Aorta (tissue), 5 donors: ENCODE measurements at regions not wholly inside any gene's neighbourhood (a gene's known extent, or its start where the extent isn't known, plus 50 kb on each side); places are given as distances from the start of the nearest gene placed in this dataset.
"Not testable (repeated sequence)": the region's sequence is repeated elsewhere in the genome, so short reads cannot be mapped to it uniquely, and the experiment has no call there.

Experiments
- ATAC-seq: fragments of 200-7000 bp; cut with Tn5 transposase; one replicate; pipeline ENCODE4 v1.9.1; 2022; ENCODE audit warnings: moderate library complexity; ENCODE audit not compliant: low FRiP score
- DNase-seq, 2 donors: peaks; one replicate each; pipeline ENCODE4 v3.0.0-alpha.2; 2020
- H3K27ac ChIP-seq, 2 donors: one replicate each; pipeline ENCODE4 v1.5.1; 2013; ENCODE audit warnings: low read length in 2 of 2, mild to moderate bottlenecking in 2 of 2, moderate library complexity in 2 of 2, control low read depth in 1 of 2, inconsistent platforms in 1 of 2, low read depth in 1 of 2
- H3K27me3 ChIP-seq, 2 donors: one replicate each; pipeline ENCODE4 v1.6.1; 2013; ENCODE audit warnings: control low read depth in 1 of 2, low read length in 1 of 2, mild to moderate bottlenecking in 1 of 2, moderate library complexity in 1 of 2; ENCODE audit not compliant: insufficient read depth in 2 of 2, control insufficient read depth in 1 of 2
- H3K36me3 ChIP-seq, 2 donors: one replicate each; pipeline ENCODE4 v1.6.1; 2013; ENCODE audit warnings: control low read depth in 1 of 2, low read length in 1 of 2, mild to moderate bottlenecking in 1 of 2; ENCODE audit not compliant: insufficient read depth in 2 of 2, control insufficient read depth in 1 of 2
- H3K4me1 ChIP-seq, 2 donors: one replicate each; pipeline ENCODE4 v1.6.1; 2013; ENCODE audit warnings: low read length in 2 of 2, control low read depth in 1 of 2, mild to moderate bottlenecking in 1 of 2, moderate library complexity in 1 of 2; ENCODE audit not compliant: insufficient read depth in 2 of 2, control insufficient read depth in 1 of 2
- H3K4me3 ChIP-seq, 2 donors: one replicate each; pipeline ENCODE4 v1.5.1; 2013; ENCODE audit warnings: low read length in 2 of 2, control low read depth in 1 of 2, mild to moderate bottlenecking in 1 of 2
- H3K9me3 ChIP-seq: one replicate; pipeline ENCODE4 v1.6.1; 2013; ENCODE audit warnings: mild to moderate bottlenecking, low read length; ENCODE audit not compliant: control insufficient read depth
- WGBS, 2 donors: extraction: QIAGEN DNeasy Blood & Tissue Kit; methylation state at CpG; one replicate each; pipeline ENCODE4 v1.1.7; 2013; 5-methylcytosine and 5-hydroxymethylcytosine counted together
- intact Hi-C, 2 donors: fragments of 100-400 bp; cut with DNase I; formaldehyde crosslinking; loops; one replicate each; pipeline versions ENCODE4 v1.14.2 to v1.15.0; 2022
- donor health status: healthy with polysubstance abuse.
- donor health status: Bipolar disorder and iron deficiency.
- donor health status: DM: no; HTN: no; CAD: no.
- donor health status: DM: no; HTN: no; CAD: no.
- donor health status: DM: yes; HTN: yes; CAD: no.

DNA sequence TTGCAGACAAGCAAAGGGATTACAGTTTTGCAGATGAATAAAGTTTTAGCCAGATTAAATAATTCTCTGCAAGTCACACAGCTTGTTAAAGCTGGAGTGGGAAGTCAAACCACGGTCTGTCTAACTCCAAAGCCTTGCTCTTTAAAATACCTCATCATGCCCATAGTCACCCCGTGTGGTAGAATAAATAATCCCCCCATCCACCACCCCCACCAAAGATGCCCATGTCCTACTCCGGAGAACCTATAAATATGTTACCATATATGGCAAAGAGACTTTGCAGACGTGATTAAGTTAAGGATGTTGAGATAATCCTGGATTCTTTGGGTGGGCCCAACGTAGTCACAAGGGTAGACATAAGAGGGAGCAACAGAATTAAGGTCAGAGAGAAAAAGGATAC is 118.7 kb downstream of the BEND2 start:
- ATAC-seq (no peak), DNase-seq (no peak)
- Histone ChIP-seq H3K36me3 (no peaks in the 10 kb centered on the region), H3K4me3 (no peak overlapping the region), H3K4me1 (no peaks in the 10 kb centered on the region), H3K27ac (no peak overlapping the region), H3K9me3 (no peaks in the 10 kb centered on the region), H3K27me3 (no peaks in the 10 kb centered on the region)
- 45 to 55% methylated on average over 5 of the region's 5 CpGs for WGBS, 2 donors
- intact Hi-C loops, result no loop called here

DNA sequence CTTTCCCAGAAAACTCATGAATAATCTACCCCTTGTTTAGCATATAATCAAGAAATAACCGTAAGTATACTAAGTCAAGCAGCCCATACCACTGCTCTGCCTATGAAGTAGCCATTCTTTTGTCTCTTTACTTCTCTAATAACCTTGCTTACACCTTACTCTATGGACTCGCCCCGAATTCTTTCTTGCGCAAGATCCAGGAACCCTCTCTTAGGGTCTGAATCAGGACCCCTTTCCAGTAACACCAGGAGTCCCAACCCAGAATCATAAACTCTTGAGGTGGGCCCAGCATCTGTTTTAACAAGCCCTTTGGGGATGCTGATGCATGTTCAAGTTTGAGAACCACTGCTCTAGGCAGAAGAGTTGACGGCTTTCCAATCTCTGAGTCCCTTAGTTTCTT is 119.6 kb downstream of the BEND2 start:
- WGBS, 2 donors, result 89 to 95% methylated on average over 5 of the region's 5 CpGs
- Histone ChIP-seq H3K9me3 (no peaks in the 10 kb centered on the region), H3K4me1 (no peaks in the 10 kb centered on the region), H3K27ac (no peak overlapping the region), H3K27me3 (no peaks in the 10 kb centered on the region), H3K36me3 (no peaks in the 10 kb centered on the region), H3K4me3 (no peak overlapping the region)
- no peak for ATAC-seq
- no peak for DNase-seq
- intact Hi-C loops, result no loop called here

DNA sequence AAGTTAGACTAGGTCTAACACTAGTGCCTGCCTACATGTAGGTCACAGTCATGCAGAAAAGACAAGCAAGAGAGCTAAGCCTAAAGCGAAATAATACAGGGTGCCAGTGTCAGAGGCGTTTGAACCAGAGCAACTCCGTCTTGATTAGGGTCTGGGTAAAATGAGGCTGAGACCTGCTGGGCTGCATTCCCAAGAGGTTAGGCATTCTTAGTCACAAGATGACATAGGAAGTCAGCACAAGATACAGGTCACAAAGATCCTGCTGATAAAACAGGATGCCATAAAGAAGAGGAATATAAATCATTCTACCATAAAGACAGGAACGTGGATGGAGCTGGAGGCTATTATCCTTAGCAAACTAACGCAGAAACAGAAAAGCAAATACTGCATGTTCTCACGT is 120.9 kb downstream of the BEND2 start:
- ATAC-seq, result no peak
- intact Hi-C loops, result no loop called here
- 51% methylated on average over 6 of the region's 6 CpGs for WGBS, 2 donors
- Histone ChIP-seq H3K4me1 (no peaks in the 10 kb centered on the region), H3K36me3 (no peaks in the 10 kb centered on the region), H3K27me3 (no peaks in the 10 kb centered on the region), H3K9me3 (no peaks in the 10 kb centered on the region), H3K4me3 (no peak overlapping the region), H3K27ac (no peak overlapping the region)
- no peak for DNase-seq

DNA sequence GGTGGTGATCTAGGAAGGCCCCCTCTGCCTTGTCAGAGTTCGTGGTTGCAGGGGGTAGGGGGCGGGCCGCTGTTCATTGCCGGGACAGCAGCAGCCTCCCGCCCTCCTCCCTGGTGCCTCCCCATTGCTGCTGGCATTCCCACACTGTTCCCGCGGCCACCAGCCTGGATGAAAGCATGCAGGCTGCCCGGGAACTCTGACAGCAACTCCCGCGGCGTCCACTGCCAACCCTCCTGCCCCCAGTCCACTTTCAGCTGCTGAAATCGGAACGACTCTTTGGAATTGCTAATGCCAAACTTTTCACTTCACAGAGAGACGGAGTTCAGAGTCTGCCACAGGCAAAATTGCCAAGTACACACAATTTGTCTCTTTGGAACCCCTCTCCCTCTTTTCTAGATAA is 121.9 kb downstream of the BEND2 start:
- Histone ChIP-seq H3K9me3 (no peaks in the 10 kb centered on the region), H3K27ac (no peak overlapping the region), H3K27me3 (no peaks in the 10 kb centered on the region), H3K36me3 (no peaks in the 10 kb centered on the region), H3K4me1 (no peaks in the 10 kb centered on the region), H3K4me3 (no peak overlapping the region)
- DNase-seq (no peak), ATAC-seq (no peak)
- 1 to 20% methylated on average over 14 of the region's 14 CpGs for WGBS, 2 donors
- intact Hi-C loops, result no loop called here

DNA sequence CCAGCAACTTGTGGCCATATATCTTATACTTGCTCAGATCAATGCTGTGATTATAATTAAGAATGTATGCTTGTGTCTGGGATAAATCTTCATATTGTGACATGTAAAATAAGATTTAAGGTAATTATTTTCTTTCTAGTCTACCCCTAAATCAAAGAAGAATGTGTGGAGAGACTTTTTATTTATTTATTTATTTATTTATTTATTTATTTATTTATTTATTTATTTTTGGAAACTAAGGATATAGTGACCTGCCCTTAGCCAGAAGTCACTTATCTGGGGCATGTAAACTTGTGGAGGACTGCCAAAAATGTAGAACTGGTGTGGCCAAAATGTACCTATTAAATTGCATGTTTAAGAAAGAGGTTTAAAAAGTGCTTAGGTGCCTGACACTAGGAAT is 144.3 kb downstream of the BEND2 start:
- Histone ChIP-seq H3K27ac (no peak overlapping the region), H3K9me3 (no peaks in the 10 kb centered on the region), H3K36me3 (no peaks in the 10 kb centered on the region), H3K4me1 (no peaks in the 10 kb centered on the region), H3K4me3 (no peak overlapping the region), H3K27me3 (no peaks in the 10 kb centered on the region)
- no peak for ATAC-seq
- DNase-seq, result no peak
- intact Hi-C loops, result no loop called here

DNA sequence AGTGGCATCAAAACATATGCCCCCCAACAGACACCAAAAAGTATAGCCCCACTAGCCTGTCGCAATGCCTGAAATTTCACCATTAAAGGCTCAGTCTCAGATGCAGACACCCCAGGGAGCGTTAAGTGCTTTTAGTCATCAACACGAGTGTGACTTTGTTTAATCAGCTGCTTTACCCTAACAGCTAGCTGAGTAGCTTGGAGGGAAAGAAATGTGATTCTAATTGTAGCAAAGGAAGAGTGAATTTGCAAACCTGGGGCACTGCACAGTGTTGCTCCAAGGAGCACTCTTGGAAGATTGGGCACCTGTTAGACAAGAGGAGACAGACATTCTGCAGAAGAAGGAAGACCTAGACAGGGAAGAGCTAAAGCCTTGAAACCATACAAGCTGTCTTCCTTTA is 145.1 kb downstream of the BEND2 start:
- WGBS, 2 donors, result 22 to 23% methylated on average over 3 of the region's 3 CpGs
- intact Hi-C loops, result no loop called here
- no peaks in the 10 kb centered on the region for H3K9me3 ChIP-seq
- no peaks in the 10 kb centered on the region for H3K27me3 ChIP-seq
- H3K4me1 ChIP-seq, result no peaks in the 10 kb centered on the region
- no peak for DNase-seq
- no peak overlapping the region for H3K27ac ChIP-seq
- no peaks in the 10 kb centered on the region for H3K36me3 ChIP-seq
- no peak for ATAC-seq
- H3K4me3 ChIP-seq, result no peak overlapping the region

DNA sequence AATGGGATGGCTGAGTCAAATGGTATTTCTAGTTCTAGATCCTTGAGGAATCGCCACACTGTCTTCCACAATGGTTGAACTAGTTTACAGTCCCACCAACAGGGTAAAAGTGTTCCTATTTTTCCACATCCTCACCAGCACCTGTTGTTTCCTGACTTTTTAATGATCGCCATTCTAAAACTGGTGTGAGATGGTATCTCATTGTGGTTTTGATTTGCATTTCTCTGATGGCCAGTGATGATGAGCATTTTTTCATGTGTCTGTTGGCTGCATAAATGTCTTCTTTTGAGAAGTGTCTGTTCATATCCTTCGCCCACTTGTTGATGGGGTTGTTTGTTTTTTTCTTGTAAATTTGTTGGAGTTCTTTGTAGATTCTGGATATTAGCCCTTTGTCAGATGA is 152.6 kb downstream of the BEND2 start:
- 93 to 98% methylated on average over 2 of the region's 3 CpGs for WGBS, 2 donors
- H3K27ac ChIP-seq, ATAC-seq, H3K9me3 ChIP-seq, H3K36me3 ChIP-seq, intact Hi-C loops, DNase-seq, H3K27me3 ChIP-seq, H3K4me1 ChIP-seq, H3K4me3 ChIP-seq: not testable (repeated sequence)

DNA sequence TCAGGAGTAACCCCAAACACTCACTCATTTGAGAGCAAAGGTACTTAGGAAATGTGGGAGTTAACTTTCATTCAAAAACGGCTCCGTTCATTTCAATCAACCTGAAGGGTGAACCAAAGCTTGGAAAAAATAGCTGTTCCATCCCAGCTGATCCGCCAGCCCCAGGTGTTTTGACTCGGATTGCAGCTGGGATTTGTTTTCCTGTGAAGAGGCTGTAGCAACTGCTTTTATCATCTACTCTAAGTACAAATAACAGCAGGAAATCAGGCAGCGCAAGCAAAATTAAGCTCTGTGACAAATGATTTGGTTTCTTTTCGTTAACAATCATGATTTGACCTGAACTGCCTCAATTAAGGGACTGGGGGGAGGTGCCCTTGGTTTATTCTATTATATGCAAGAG is 154.7 kb downstream of the BEND2 start:
- no peaks in the 10 kb centered on the region for H3K27me3 ChIP-seq
- H3K36me3 ChIP-seq, result no peaks in the 10 kb centered on the region
- no peak overlapping the region for H3K4me3 ChIP-seq
- no peaks in the 10 kb centered on the region for H3K4me1 ChIP-seq
- ATAC-seq (no peak), DNase-seq (no peak)
- intact Hi-C loops, result no loop called here
- no peak overlapping the region for H3K27ac ChIP-seq
- H3K9me3 ChIP-seq, result no peaks in the 10 kb centered on the region
- 13 to 38% methylated on average over 6 of the region's 6 CpGs for WGBS, 2 donors

DNA sequence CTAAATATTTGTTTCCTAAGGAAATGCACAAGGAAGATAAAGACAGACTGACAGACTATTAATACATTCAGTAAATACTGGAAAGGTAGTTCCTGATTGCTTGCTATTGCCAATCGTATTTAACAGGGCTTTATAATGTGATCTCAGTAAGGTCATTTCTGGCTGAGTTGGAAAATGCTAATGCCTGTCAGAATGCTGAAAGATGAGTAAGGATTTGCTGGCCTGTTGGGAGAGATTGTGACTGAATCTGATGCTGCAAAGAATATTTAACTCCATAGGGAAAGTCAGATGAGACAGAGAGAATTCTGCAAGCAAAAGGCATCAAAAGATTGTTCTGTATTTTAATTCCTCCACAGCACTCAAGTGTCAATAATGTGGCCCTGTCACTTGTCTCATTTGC is 169.0 kb downstream of the BEND2 start:
- H3K36me3 ChIP-seq, result no peaks in the 10 kb centered on the region
- intact Hi-C loops, result no loop called here
- DNase-seq, result no peak
- H3K4me3 ChIP-seq, result no peak overlapping the region
- no peaks in the 10 kb centered on the region for H3K27me3 ChIP-seq
- 45 to 55% methylated on average over 1 of the region's 1 CpG for WGBS, 2 donors
- H3K4me1 ChIP-seq, result no peaks in the 10 kb centered on the region
- no peaks in the 10 kb centered on the region for H3K9me3 ChIP-seq
- H3K27ac ChIP-seq, result no peak overlapping the region
- ATAC-seq, result no peak

DNA sequence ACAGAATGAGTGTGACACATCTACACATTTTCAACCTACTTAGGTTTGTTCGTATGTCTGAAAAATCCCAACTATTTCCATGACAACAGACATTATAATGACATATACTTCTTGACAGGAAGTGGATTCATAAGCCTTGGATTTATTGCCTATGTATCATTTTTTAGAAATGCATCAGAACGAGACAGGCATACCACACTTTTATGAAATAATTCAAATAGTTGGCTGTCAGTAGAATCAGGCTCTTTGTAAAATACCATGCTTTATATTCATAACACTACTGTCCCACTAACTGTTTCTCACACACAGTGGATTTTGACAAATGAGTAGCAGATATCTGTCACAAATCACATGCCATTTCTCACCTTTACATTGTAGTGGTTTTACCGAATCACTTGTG is 173.2 kb downstream of the BEND2 start:
- DNase-seq (no peak), ATAC-seq (no peak)
- no peaks in the 10 kb centered on the region for H3K27me3 ChIP-seq
- no peak overlapping the region for H3K4me3 ChIP-seq
- no peaks in the 10 kb centered on the region for H3K4me1 ChIP-seq
- no peaks in the 10 kb centered on the region for H3K36me3 ChIP-seq
- WGBS, 2 donors, result 20 to 28% methylated on average over 3 of the region's 3 CpGs
- intact Hi-C loops, result no loop called here
- no peaks in the 10 kb centered on the region for H3K9me3 ChIP-seq
- no peak overlapping the region for H3K27ac ChIP-seq
